K562 (cell line): ENCODE measurements at regions not wholly inside any gene's neighbourhood (a gene's known extent, or its start where the extent isn't known, plus 50 kb on each side); places are given as distances from the start of the nearest gene placed in this dataset.

Experiments used
- ATAC-seq: fragments of 200-7000 bp; cut with Tn5 transposase; 3 replicates; pipeline ENCODE4 v1.9.1; 2020; ENCODE audit warnings: moderate library complexity
- BruUV-seq: library from RNA; stranded (reverse); fragments of 400-500 nt; replicated peaks from 2 replicates; lab custom pipeline; 2021; lab: Mats Ljungman, UMichigan
- CTCF ChIA-PET: fragments of 300-600 bp; formaldehyde crosslinking; extraction: SDS; loops from one replicate; lab custom pipeline; 2021; ENCODE audit warnings: low intra/inter-chr PET ratio; lab: Yijun Ruan, JAX
- POLR2A ChIA-PET: fragments of 300-600, 350-650 bp; sonication (Branson Sonifier 250); formaldehyde crosslinking; extraction: SDS; loops from one replicate; lab custom pipeline; 2021; ENCODE audit warnings: antibody characterized with exemption, inconsistent platforms; lab: Yijun Ruan, JAX
- DNase-seq, 4 experiments: peaks; one replicate each; pipeline versions ENCODE4 v3.0.0 to v3.0.0-alpha.2; 2011 to 2018; ENCODE audit warnings: low spot score in 3 of 4, mixed read lengths in 3 of 4; ENCODE audit errors: extremely low read depth in 1 of 4
- FAIRE-seq: peaks from 2 replicates; lab custom pipeline; 2011; peaks lifted over from hg19 to GRCh38; lab: Jason Lieb, UNC
- H2AFZ ChIP-seq: 2 replicates; pipeline ENCODE4 v1.6.0; 2011; ENCODE audit warnings: low read depth, low read length, control low read depth, inconsistent platforms
- H3K27ac ChIP-seq: fragments of 200-600 bp; 3 replicates; pipeline ENCODE4 v1.8.0; 2011; ENCODE audit warnings: low read depth, mild to moderate bottlenecking, control low read depth, inconsistent platforms, low read length, moderate library complexity, mixed read lengths; ENCODE audit errors: extremely low read depth
- H3K27me3 ChIP-seq, 2 experiments: fragments of 300-600 bp in 1 of 2; 2 replicates in 1 of 2; 3 replicates in 1 of 2; pipeline versions ENCODE4 v1.6.0 to v1.8.0; 2011; ENCODE audit warnings: inconsistent platforms in 2 of 2, low read length in 2 of 2, mild to moderate bottlenecking in 1 of 2, mixed read lengths in 1 of 2, moderate library complexity in 1 of 2; ENCODE audit not compliant: control insufficient read depth in 2 of 2, insufficient read depth in 2 of 2
- H3K36me3 ChIP-seq: fragments of 300-600 bp; 3 replicates; pipeline ENCODE4 v1.8.0; 2011; ENCODE audit warnings: mild to moderate bottlenecking, low read length, inconsistent platforms; ENCODE audit not compliant: control insufficient read depth, insufficient read depth
- H3K4me1 ChIP-seq, 2 experiments: fragments of 200-600 bp in 1 of 2; replicated peaks in 1 of 2; 2 replicates in 1 of 2; 3 replicates in 1 of 2; pipeline versions ENCODE4 v1.5.1 to v1.8.0; 2011; ENCODE audit warnings: inconsistent platforms in 2 of 2, low read length in 2 of 2, mild to moderate bottlenecking in 1 of 2, mixed read lengths in 1 of 2, moderate library complexity in 1 of 2; ENCODE audit not compliant: control insufficient read depth in 2 of 2, insufficient read depth in 2 of 2
- H3K4me2 ChIP-seq: 2 replicates; pipeline ENCODE4 v1.6.1; 2011; ENCODE audit warnings: low read length, control low read depth, inconsistent platforms, mixed read lengths; ENCODE audit not compliant: insufficient read depth
- H3K4me3 ChIP-seq: fragments of 200-600 bp; sonication (generic), shearing (Covaris generic); 2 replicates; pipeline ENCODE4 v1.5.1; 2016; ENCODE audit warnings: control low read depth, inconsistent platforms
- H3K79me2 ChIP-seq: fragments of 200-600 bp; 3 replicates; pipeline ENCODE4 v1.8.0; 2011; ENCODE audit warnings: low read length, inconsistent platforms; ENCODE audit not compliant: control insufficient read depth, insufficient read depth
- H3K9ac ChIP-seq, 2 experiments: 2 replicates each; pipeline versions ENCODE4 v1.6.0 to v1.6.1; 2011; ENCODE audit warnings: low read depth in 2 of 2, low read length in 2 of 2, control low read depth in 1 of 2, inconsistent platforms in 1 of 2, mild to moderate bottlenecking in 1 of 2, mixed read lengths in 1 of 2; ENCODE audit not compliant: insufficient read depth in 1 of 2
- H3K9me1 ChIP-seq: one replicate; pipeline ENCODE4 v1.6.0; 2011; ENCODE audit warnings: inconsistent platforms, mild to moderate bottlenecking, low read length, moderate library complexity; ENCODE audit not compliant: control insufficient read depth, insufficient read depth
- H3K9me3 ChIP-seq: replicated peaks from 2 replicates; pipeline ENCODE4 v1.5.1; 2011; ENCODE audit warnings: low read depth, low read length, inconsistent platforms; ENCODE audit not compliant: control insufficient read depth, insufficient read depth
- H4K20me1 ChIP-seq: replicated peaks from 2 replicates; pipeline ENCODE4 v1.6.1; 2011; ENCODE audit warnings: low read length, inconsistent platforms, mixed read lengths; ENCODE audit not compliant: control insufficient read depth, insufficient read depth
- ESRRA ChIP-seq: fragments of 450-650 bp; IDR thresholded peaks from 2 replicates; pipeline ENCODE4 v1.6.1; 2014; ENCODE audit warnings: low read depth, mild to moderate bottlenecking, moderate library complexity, borderline replicate concordance
- KDM5B ChIP-seq: fragments of 200-600 bp; sonication (generic); IDR thresholded peaks from 2 replicates; pipeline ENCODE4 v1.6.1; 2012; ENCODE audit warnings: low read depth, mild to moderate bottlenecking, moderate library complexity, low read length, control low read depth, inconsistent platforms; ENCODE audit not compliant: insufficient replicate concordance
- KHSRP ChIP-seq: fragments of 450-650 bp; IDR thresholded peaks from 2 replicates; pipeline ENCODE4 v1.6.1; 2017
- SFPQ ChIP-seq: fragments of 200-400 bp; formaldehyde crosslinking; IDR thresholded peaks from 2 replicates; pipeline ENCODE4 v1.6.1; 2017; ENCODE audit warnings: mild to moderate bottlenecking, low read depth, low read length, moderate library complexity
- SMAD1 ChIP-seq: fragments of 150-350 bp; IDR thresholded peaks from 2 replicates; pipeline ENCODE4 v1.6.1; 2014; ENCODE audit warnings: low read length, low read depth; ENCODE audit not compliant: partially characterized antibody
- SRSF9 ChIP-seq: fragments of 200-400 bp; formaldehyde crosslinking; IDR thresholded peaks from 2 replicates; pipeline ENCODE4 v1.6.1; 2017; ENCODE audit warnings: low read depth, low read length, borderline replicate concordance
- ZNF184 ChIP-seq: sonication (generic); formaldehyde crosslinking; IDR thresholded peaks from 2 replicates; pipeline ENCODE4 v1.5.0; 2020; ENCODE audit warnings: missing genetic modification reagents
- ZNF212 ChIP-seq: fragments of 450-650 bp; formaldehyde crosslinking; IDR thresholded peaks from 2 replicates; pipeline ENCODE4 v1.4.0; 2020; ENCODE audit warnings: mild to moderate bottlenecking
- ZNF263 ChIP-seq: sonication (generic); formaldehyde crosslinking; IDR thresholded peaks from 2 replicates; pipeline ENCODE4 v1.8.0; 2022; ENCODE audit warnings: mild to moderate bottlenecking, missing genetic modification reagents, borderline replicate concordance
- ZNF551 ChIP-seq: fragments of 250-450 bp; sonication (Bioruptor Pico); IDR thresholded peaks from 2 replicates; pipeline ENCODE4 v1.5.0; 2021; ENCODE audit warnings: mild to moderate bottlenecking, moderate library complexity
- ZNF717 ChIP-seq: fragments of 250-450 bp; sonication (Bioruptor Pico); IDR thresholded peaks from 2 replicates; pipeline ENCODE4 v1.5.0; 2021
- WGBS: fragments of 100-300 bp; shearing (Covaris generic); methylation state at CpG from one replicate; pipeline ENCODE4 v1.1.6; 2016; ENCODE audit warnings: low coverage, mixed read lengths; ENCODE audit not compliant: insufficient coverage; ENCODE audit errors: missing lambda C conversion rate; 5-methylcytosine and 5-hydroxymethylcytosine counted together
- in situ Hi-C: fragments of 300-500 bp; cut with MboI; formaldehyde crosslinking; loops from 4 replicates; pipeline ENCODE4 v1.15.0; 2018; ENCODE audit warnings: inconsistent platforms, mixed read lengths
- intact Hi-C: fragments of 100-400 bp; cut with micrococcal nuclease; formaldehyde crosslinking; loops from 2 replicates; pipeline ENCODE4 v1.14.2; 2022
- TF ChIP-seq, protein P1 (sequence below), 2 experiments: IDR thresholded peaks; 2 replicates each; pipeline ENCODE4 v1.6.1; 2012; ENCODE audit warnings: improper control_type of control experiment in 2 of 2, low read depth in 2 of 2, low read length in 2 of 2, borderline replicate concordance in 1 of 2

GRCh38 chr13:34458756-34459715, 483.0 kb upstream of the NBEA start:
- Histone ChIP-seq H3K9ac (no peak overlapping the region), H3K9me1 (no peaks in the 10 kb centered on the region), H3K4me2 (no peak overlapping the region), H3K4me1 (no peaks in the 10 kb centered on the region), H3K9me3 (no peaks in the 10 kb centered on the region), H3K27me3 (no peaks in the 10 kb centered on the region), H3K27ac (no peak overlapping the region), H3K79me2 (no peaks in the 10 kb centered on the region), H3K36me3 (no peaks in the 10 kb centered on the region), H4K20me1 (no peaks in the 10 kb centered on the region), H3K4me3 (no peak overlapping the region), H2AFZ (no peak overlapping the region)
- ATAC-seq (no peak), FAIRE-seq (no peak), DNase-seq (no peak)
- CTCF ChIA-PET = no interaction called here
- intact Hi-C loops (no loop called here), in situ Hi-C loops (no loop called here)
- BruUV-seq = no TSS peak
- WGBS = 0% methylated on average over 3 of the region's 4 CpGs
- TF ChIP-seq KHSRP = no peak
- no peak for TF ChIP-seq SFPQ
- TF ChIP-seq ZNF184 (CRISPR knock-in tag) = no peak
- no peak for TF ChIP-seq ZNF263 (CRISPR knock-in tag)
- no peak for TF ChIP-seq KDM5B
- no peak for TF ChIP-seq ZNF551
- TF ChIP-seq ZNF212 = no peak
- TF ChIP-seq SMAD1 = no peak
- no peak for TF ChIP-seq ESRRA
- no peak for TF ChIP-seq SRSF9
- TF ChIP-seq, protein P1, sequence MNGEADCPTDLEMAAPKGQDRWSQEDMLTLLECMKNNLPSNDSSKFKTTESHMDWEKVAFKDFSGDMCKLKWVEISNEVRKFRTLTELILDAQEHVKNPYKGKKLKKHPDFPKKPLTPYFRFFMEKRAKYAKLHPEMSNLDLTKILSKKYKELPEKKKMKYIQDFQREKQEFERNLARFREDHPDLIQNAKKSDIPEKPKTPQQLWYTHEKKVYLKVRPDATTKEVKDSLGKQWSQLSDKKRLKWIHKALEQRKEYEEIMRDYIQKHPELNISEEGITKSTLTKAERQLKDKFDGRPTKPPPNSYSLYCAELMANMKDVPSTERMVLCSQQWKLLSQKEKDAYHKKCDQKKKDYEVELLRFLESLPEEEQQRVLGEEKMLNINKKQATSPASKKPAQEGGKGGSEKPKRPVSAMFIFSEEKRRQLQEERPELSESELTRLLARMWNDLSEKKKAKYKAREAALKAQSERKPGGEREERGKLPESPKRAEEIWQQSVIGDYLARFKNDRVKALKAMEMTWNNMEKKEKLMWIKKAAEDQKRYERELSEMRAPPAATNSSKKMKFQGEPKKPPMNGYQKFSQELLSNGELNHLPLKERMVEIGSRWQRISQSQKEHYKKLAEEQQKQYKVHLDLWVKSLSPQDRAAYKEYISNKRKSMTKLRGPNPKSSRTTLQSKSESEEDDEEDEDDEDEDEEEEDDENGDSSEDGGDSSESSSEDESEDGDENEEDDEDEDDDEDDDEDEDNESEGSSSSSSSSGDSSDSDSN (IDR thresholded peaks at IDR 0.05; ENCODE audit: borderline replicate concordance in 1 of 2, low read depth in 2 of 2, low read length in 2 of 2) = no peak
- no peak for TF ChIP-seq ZNF717 (CRISPR knock-in tag)
- POLR2A ChIA-PET = no interaction called here
